IPS-15b (cell line): ENCODE measurements at regions not wholly inside any gene's neighbourhood (a gene's known extent, or its start where the extent isn't known, plus 50 kb on each side); places are given as distances from the start of the nearest gene placed in this dataset.

Source experiments
- H3K27me3 ChIP-seq: one replicate; pipeline ENCODE4 v1.6.1; 2013; ENCODE audit warnings: low read length; ENCODE audit not compliant: control insufficient read depth, insufficient read depth
- H3K36me3 ChIP-seq: one replicate; pipeline ENCODE4 v1.6.1; 2013; ENCODE audit warnings: low read length; ENCODE audit not compliant: control insufficient read depth, insufficient read depth
- H3K4me1 ChIP-seq: one replicate; pipeline ENCODE4 v1.6.1; 2013; ENCODE audit warnings: mild to moderate bottlenecking, low read length; ENCODE audit not compliant: control insufficient read depth, insufficient read depth
- H3K4me3 ChIP-seq: one replicate; pipeline ENCODE4 v1.5.1; 2013; ENCODE audit warnings: low read depth, low read length
- H3K9ac ChIP-seq: one replicate; pipeline ENCODE4 v1.6.1; 2013; ENCODE audit warnings: low read depth, mild to moderate bottlenecking, low read length
- H3K9me3 ChIP-seq: one replicate; pipeline ENCODE4 v1.6.1; 2013; ENCODE audit warnings: mild to moderate bottlenecking, low read length; ENCODE audit not compliant: control insufficient read depth, insufficient read depth

DNA sequence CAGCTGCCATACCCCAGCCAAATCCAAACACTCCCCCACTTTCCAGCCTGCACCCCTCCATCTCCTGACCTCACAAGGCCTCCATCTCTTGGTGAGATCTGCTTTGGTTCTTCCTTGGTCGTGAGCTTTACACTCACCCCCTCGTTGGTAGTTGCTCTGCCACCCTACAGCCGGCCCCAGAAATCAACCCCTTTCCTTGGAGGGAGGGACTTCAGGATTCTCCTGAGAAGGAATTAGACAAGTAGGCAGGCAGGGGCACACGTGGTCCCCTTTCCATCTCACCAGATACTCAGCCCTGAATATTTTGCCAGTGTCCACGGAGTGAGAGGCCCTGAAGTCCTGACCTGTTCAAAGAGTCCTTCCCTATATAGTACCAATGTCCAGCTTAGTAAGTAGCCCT is 120.0 kb upstream of the PWP1 start:
- H3K4me3 ChIP-seq: no peak overlapping the region
- H3K9ac ChIP-seq: no peak overlapping the region
- no peaks in the 10 kb centered on the region for H3K36me3 ChIP-seq
- no peaks in the 10 kb centered on the region for H3K27me3 ChIP-seq
- H3K9me3 ChIP-seq: no peaks in the 10 kb centered on the region
- H3K4me1 ChIP-seq: no peaks in the 10 kb centered on the region

- Histone ChIP-seq H3K9me3 (no peaks in the 10 kb centered on the region), H3K9ac (no peak overlapping the region), H3K36me3 (no peaks in the 10 kb centered on the region), H3K27me3 (no peaks in the 10 kb centered on the region), H3K4me1 (no peaks in the 10 kb centered on the region), H3K4me3 (no peak overlapping the region)
These were observed 117.6 kb upstream of the PWP1 start for GRCh38 chr12:107567876-107568619.

DNA sequence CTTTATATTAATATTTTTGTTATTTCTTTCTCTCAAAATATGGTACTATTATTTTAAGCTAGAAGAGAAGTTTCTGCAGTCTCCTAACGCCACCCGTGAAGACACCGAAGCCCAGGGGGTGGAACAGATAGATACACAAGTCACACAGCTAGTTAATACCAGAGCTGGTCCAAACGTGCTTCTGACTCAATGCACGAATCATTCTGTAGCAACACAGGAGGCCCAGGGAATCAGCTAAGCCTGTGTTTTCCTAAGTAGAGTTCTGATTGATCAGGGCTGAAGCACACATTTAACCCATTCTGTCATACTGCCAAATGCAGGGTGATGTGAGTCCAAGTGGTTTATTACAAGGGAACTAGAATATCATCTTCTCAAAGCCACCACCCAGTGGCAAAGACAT is 116.9 kb upstream of the PWP1 start:
- H3K9ac ChIP-seq: no peak overlapping the region
- H3K9me3 ChIP-seq: no peaks in the 10 kb centered on the region
- H3K27me3 ChIP-seq: no peaks in the 10 kb centered on the region
- H3K4me1 ChIP-seq: no peaks in the 10 kb centered on the region
- no peak overlapping the region for H3K4me3 ChIP-seq
- no peaks in the 10 kb centered on the region for H3K36me3 ChIP-seq

DNA sequence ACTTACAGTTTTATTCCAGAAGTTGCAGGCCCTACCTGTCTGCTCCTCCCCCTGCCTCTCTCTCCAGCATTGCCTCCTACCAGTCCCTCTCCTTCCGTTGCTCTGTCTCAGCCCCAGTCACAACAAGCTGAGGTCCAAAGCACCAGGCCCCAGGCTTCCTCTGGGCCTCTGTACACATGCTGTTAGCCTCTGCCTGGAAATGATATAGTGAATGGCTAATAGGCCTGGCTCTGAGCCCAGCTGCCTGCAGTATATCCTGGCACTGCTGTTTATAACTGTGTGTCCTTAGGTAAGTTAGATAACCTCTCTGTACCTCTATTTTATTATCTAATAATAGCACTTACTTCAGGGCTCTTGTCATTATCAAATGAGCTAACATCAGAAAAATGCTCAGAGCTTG is 114.9 kb upstream of the PWP1 start:
- H3K4me3 ChIP-seq: no peak overlapping the region
- H3K4me1 ChIP-seq: no peaks in the 10 kb centered on the region
- H3K36me3 ChIP-seq: no peaks in the 10 kb centered on the region
- H3K27me3 ChIP-seq: no peaks in the 10 kb centered on the region
- H3K9me3 ChIP-seq: no peaks in the 10 kb centered on the region
- no peak overlapping the region for H3K9ac ChIP-seq

DNA sequence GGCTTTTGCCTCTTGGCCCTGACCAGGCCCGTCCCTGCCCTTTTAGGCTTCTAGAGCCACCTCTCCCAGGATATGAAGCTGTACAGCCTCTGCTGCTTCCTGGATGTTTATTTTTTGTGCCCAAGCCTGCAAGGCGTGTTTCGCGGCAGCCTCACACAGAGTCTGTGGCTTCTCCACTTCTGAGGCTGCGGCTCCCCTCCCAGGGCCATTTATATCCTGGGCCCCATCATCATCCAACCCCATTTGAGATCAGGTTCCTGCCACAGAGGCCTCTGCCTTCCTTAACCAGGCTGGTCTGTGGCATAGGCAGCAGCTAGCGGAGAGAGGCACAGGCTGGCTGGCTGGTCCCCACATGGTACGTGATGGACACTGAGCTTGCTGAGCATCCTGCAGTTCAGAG is 114.1 kb upstream of the PWP1 start:
- H3K27me3 ChIP-seq: no peaks in the 10 kb centered on the region
- H3K4me3 ChIP-seq: no peak overlapping the region
- no peaks in the 10 kb centered on the region for H3K4me1 ChIP-seq
- H3K9me3 ChIP-seq: no peaks in the 10 kb centered on the region
- no peaks in the 10 kb centered on the region for H3K36me3 ChIP-seq
- no peak overlapping the region for H3K9ac ChIP-seq

DNA sequence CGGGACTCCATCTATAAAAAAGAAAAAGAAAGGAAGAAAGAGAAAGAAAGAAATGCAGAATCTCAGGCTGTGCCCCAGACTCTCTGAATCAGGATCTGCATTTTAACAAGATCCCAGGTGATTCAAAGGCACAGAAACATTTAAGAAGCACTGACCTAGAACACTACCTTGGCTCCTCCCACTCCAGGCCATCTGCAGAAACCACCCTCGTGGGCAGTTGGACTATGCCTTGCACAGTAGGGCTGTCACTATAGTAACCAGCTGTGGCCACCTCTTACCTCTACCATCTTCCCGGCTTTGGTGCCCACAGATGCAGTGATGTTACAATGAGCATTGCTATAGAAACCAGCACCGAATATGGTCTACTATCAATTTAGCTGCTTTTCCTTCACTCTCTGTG is 110.9 kb upstream of the PWP1 start:
- Histone ChIP-seq H3K9me3 (no peaks in the 10 kb centered on the region), H3K4me3 (no peak overlapping the region), H3K36me3 (no peaks in the 10 kb centered on the region), H3K27me3 (no peaks in the 10 kb centered on the region), H3K4me1 (no peaks in the 10 kb centered on the region), H3K9ac (no peak overlapping the region)

DNA sequence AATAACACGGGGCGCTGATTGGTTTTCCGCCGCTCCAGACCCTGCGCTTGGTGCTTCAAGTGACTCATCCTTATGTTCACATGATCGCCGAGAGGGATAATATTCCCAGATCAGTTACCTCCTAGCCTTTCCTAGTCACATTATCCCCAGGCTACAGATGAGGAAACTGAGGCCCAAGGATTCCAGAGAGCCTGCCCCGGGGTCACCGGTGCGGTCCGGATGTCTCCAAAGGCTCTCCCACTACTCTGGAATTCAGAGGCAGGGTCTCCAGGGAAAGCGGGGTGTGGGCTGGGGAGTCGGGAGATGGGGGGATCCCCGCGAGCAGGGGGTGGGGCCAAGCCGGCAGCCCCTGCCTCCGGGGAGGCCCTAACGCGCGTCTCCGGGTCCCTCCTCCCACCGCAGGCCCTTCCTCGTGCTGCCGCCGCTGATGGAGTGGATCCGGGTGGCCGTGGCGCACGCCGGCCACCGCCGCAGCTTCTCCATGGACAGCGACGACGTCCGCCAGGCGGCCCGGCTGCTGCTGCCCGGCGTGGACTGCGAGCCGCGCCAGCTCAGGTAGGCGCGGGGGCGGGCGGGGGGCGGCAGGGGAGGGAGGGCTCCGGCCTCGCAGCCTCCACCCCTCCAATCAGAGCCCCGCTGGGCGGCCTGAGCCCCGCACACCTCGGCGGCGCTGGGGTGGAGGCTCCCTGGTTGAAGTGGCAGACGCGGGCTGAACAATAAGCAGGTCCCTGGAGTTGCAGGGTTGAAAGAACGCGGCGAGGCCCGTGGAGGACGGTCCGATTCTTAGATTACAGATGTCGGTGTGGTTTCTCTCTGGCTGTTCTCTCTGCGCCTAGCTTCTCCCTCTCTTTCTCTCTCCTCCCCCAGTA is 104.6 kb upstream of the PWP1 start:
- Histone ChIP-seq H3K4me3 (peak overlapping the region; percentile 55), H3K9ac (no peak overlapping the region), H3K4me1 (peaks cover 4% of the 10 kb centered on the region), H3K9me3 (no peaks in the 10 kb centered on the region), H3K36me3 (no peaks in the 10 kb centered on the region), H3K27me3 (peaks cover 28% of the 10 kb centered on the region)

DNA sequence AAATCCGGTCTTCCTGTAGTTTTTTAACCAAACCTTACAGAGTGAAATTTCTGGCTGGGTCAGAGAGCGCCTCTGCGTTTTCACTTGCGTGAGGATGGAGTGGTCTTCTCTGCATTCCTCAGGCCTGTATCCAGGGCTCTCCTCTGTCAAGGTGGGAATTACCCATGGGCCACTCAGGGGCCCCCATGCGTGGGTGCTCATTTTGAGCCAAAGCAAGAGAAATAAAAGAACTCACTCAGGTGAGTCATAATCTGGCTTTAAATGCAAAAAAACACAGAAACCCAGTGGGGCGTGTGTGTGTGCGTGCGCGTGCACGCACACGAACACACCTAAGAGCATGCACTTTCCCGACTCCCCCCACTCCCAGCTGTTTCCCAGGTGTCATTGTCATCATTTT is 104.0 kb upstream of the PWP1 start:
- Histone ChIP-seq H3K4me1 (peaks cover 4% of the 10 kb centered on the region), H3K9ac (no peak overlapping the region), H3K4me3 (peak overlapping the region; percentile 55), H3K36me3 (no peaks in the 10 kb centered on the region), H3K27me3 (peaks cover 28% of the 10 kb centered on the region), H3K9me3 (no peaks in the 10 kb centered on the region)

GRCh38 chr12:107583551-107583950 is 102.0 kb upstream of the PWP1 start:
- Histone ChIP-seq H3K9me3 (no peaks in the 10 kb centered on the region), H3K9ac (no peak overlapping the region), H3K4me1 (peaks cover 4% of the 10 kb centered on the region), H3K4me3 (no peak overlapping the region), H3K27me3 (peaks cover 28% of the 10 kb centered on the region), H3K36me3 (no peaks in the 10 kb centered on the region)

- no peak overlapping the region for H3K9ac ChIP-seq
- H3K27me3 ChIP-seq: peaks cover 30% of the 10 kb centered on the region
- H3K9me3 ChIP-seq: no peaks in the 10 kb centered on the region
- no peaks in the 10 kb centered on the region for H3K36me3 ChIP-seq
- H3K4me1 ChIP-seq: peaks cover 4% of the 10 kb centered on the region
- H3K4me3 ChIP-seq: no peak overlapping the region
These were observed 101.0 kb upstream of the PWP1 start for GRCh38 chr12:107584563-107584962.

- peaks cover 4% of the 10 kb centered on the region for H3K4me1 ChIP-seq
- no peaks in the 10 kb centered on the region for H3K9me3 ChIP-seq
- no peaks in the 10 kb centered on the region for H3K36me3 ChIP-seq
These were observed 99.2 kb upstream of the PWP1 start for GRCh38 chr12:107586256-107586970.

More at GRCh38 chr12:107586256-107586970, 99.2 kb upstream of the PWP1 start:
- Histone ChIP-seq H3K4me3 (no peak overlapping the region), H3K27me3 (peaks cover 19% of the 10 kb centered on the region), H3K9ac (no peak overlapping the region)
